Progenitor cell of endocrine pancreas (in vitro differentiated cells): ENCODE measurements at regions not wholly inside any gene's neighbourhood (a gene's known extent, or its start where the extent isn't known, plus 50 kb on each side); places are given as distances from the start of the nearest gene placed in this dataset.

ENCODE experiments used
- DNase-seq: peaks from one replicate; pipeline ENCODE4 v3.0.0; 2021; ENCODE audit warnings: low spot score; ENCODE audit not compliant: unreplicated experiment
- H3K27ac Mint-ChIP-seq: 2 replicates; pipeline ENCODE4 v1.8.0; 2021; ENCODE audit warnings: mild to moderate bottlenecking, moderate library complexity, mixed read lengths
- H3K27me3 Mint-ChIP-seq: 2 replicates; pipeline ENCODE4 v1.8.0; 2021; ENCODE audit warnings: mixed read lengths
- H3K36me3 Mint-ChIP-seq: 2 replicates; pipeline ENCODE4 v1.8.0; 2022; ENCODE audit warnings: mixed read lengths; ENCODE audit not compliant: insufficient read depth
- H3K4me1 Mint-ChIP-seq: 2 replicates; pipeline ENCODE4 v1.8.0; 2021; ENCODE audit warnings: low read depth, mixed read lengths
- H3K4me3 Mint-ChIP-seq: 2 replicates; pipeline ENCODE4 v1.8.0; 2021; ENCODE audit warnings: low read depth, mild to moderate bottlenecking, moderate library complexity, mixed read lengths
- H3K9me3 Mint-ChIP-seq: 2 replicates; pipeline ENCODE4 v1.8.0; 2021; ENCODE audit warnings: low read depth, mixed read lengths
- CTCF ChIP-seq: fragments of 200-600 bp; sonication (generic); IDR thresholded peaks from one replicate; pipeline ENCODE4 v1.5.0; 2021; ENCODE audit warnings: antibody characterized with exemption, mild to moderate bottlenecking; ENCODE audit not compliant: unreplicated experiment

GRCh38 chrX:23589496-23589895, 77.8 kb upstream of the PRDX4 start:
- DNase-seq = no peak
- Mint-ChIP-seq H3K4me1 (no peaks in the 10 kb centered on the region), H3K9me3 (no peaks in the 10 kb centered on the region), H3K27me3 (no peaks in the 10 kb centered on the region), H3K36me3 (no peaks in the 10 kb centered on the region), H3K27ac (no peak overlapping the region), H3K4me3 (no peak overlapping the region)
- TF ChIP-seq CTCF = no peak

GRCh38 chrX:23592741-23593140, 74.6 kb upstream of the PRDX4 start:
- no peak overlapping the region for H3K4me3 Mint-ChIP-seq
- no peak for DNase-seq
- no peaks in the 10 kb centered on the region for H3K9me3 Mint-ChIP-seq
- no peaks in the 10 kb centered on the region for H3K36me3 Mint-ChIP-seq
- no peak for TF ChIP-seq CTCF
- no peak overlapping the region for H3K27ac Mint-ChIP-seq
- H3K4me1 Mint-ChIP-seq = no peaks in the 10 kb centered on the region
- no peaks in the 10 kb centered on the region for H3K27me3 Mint-ChIP-seq

GRCh38 chrX:23598575-23598974, 68.7 kb upstream of the PRDX4 start:
- H3K9me3 Mint-ChIP-seq = no peaks in the 10 kb centered on the region
- H3K36me3 Mint-ChIP-seq = no peaks in the 10 kb centered on the region
- no peaks in the 10 kb centered on the region for H3K27me3 Mint-ChIP-seq
- no peaks in the 10 kb centered on the region for H3K4me1 Mint-ChIP-seq
- no peak for DNase-seq
- TF ChIP-seq CTCF = no peak
- H3K4me3 Mint-ChIP-seq = no peak overlapping the region
- H3K27ac Mint-ChIP-seq = no peak overlapping the region

- no peak for DNase-seq
- TF ChIP-seq CTCF = no peak
- no peak overlapping the region for H3K4me3 Mint-ChIP-seq
- no peak overlapping the region for H3K27ac Mint-ChIP-seq
- H3K27me3 Mint-ChIP-seq = no peaks in the 10 kb centered on the region
- H3K9me3 Mint-ChIP-seq = no peaks in the 10 kb centered on the region
- H3K36me3 Mint-ChIP-seq = no peaks in the 10 kb centered on the region
- H3K4me1 Mint-ChIP-seq = no peaks in the 10 kb centered on the region
Measured at GRCh38 chrX:23603501-23603900, 63.8 kb upstream of the PRDX4 start.

- Mint-ChIP-seq H3K9me3 (no peaks in the 10 kb centered on the region), H3K36me3 (no peaks in the 10 kb centered on the region), H3K27ac (peak overlapping the region; percentile 9), H3K27me3 (no peaks in the 10 kb centered on the region), H3K4me3 (no peak overlapping the region), H3K4me1 (no peaks in the 10 kb centered on the region)
- TF ChIP-seq CTCF = no peak
- DNase-seq = no peak
Measured at GRCh38 chrX:23610495-23610894, 56.8 kb upstream of the PRDX4 start.
